Heart left ventricle (tissue), 16 donors: ENCODE measurements at regions not wholly inside any gene's neighbourhood (a gene's known extent, or its start where the extent isn't known, plus 50 kb on each side); places are given as distances from the start of the nearest gene placed in this dataset.

Experiments
- ATAC-seq, 4 donors: fragments of 200-7000 bp; cut with Tn5 transposase; one replicate each; pipeline ENCODE4 v1.9.1; 2020 to 2022; ENCODE audit warnings: moderate library complexity in 4 of 4, mild to moderate bottlenecking in 3 of 4, moderate number of reproducible peaks in 1 of 4
- DNase-seq, 5 donors: peaks; one replicate each; pipeline ENCODE4 v3.0.0-alpha.2; 2020
- H3K27ac ChIP-seq, 12 donors: fragments of 200-600 bp; sonication (generic) in 4 of 12; one replicate each; pipeline versions ENCODE4 v1.5.0 to v1.8.0; 2016 to 2022; ENCODE audit warnings: mild to moderate bottlenecking in 2 of 12
- H3K27me3 ChIP-seq, 9 donors: fragments of 200-600 bp; sonication (generic) in 2 of 9; one replicate each; pipeline versions ENCODE4 v1.5.1 to v1.8.0; 2016 to 2022; ENCODE audit warnings: mild to moderate bottlenecking in 3 of 9
- H3K36me3 ChIP-seq, 9 donors: fragments of 200-600 bp; sonication (generic) in 2 of 9; one replicate each; pipeline versions ENCODE4 v1.5.0 to v1.8.0; 2018 to 2022; ENCODE audit warnings: mild to moderate bottlenecking in 2 of 9
- H3K4me1 ChIP-seq, 12 donors: fragments of 200-600 bp; sonication (generic) in 4 of 12; one replicate each; pipeline versions ENCODE4 v1.5.0 to v1.8.0; 2016 to 2022; ENCODE audit warnings: mild to moderate bottlenecking in 3 of 12
- H3K4me3 ChIP-seq, 12 donors: fragments of 200-600 bp; sonication (generic) in 4 of 12; one replicate each; pipeline versions ENCODE4 v1.5.0 to v1.8.0; 2017 to 2022; ENCODE audit warnings: mild to moderate bottlenecking in 9 of 12, moderate library complexity in 4 of 12
- H3K9me3 ChIP-seq, 12 donors: fragments of 200-600 bp; sonication (generic) in 4 of 12; one replicate each; pipeline versions ENCODE4 v1.5.0 to v1.8.0; 2016 to 2022; ENCODE audit warnings: mild to moderate bottlenecking in 1 of 12
- CTCF ChIP-seq, 12 donors: fragments of 200-600 bp; sonication (generic) in 4 of 12; IDR thresholded peaks; one replicate each; pipeline versions ENCODE4 v1.5.0 to v1.8.0; 2018 to 2022; ENCODE audit warnings: antibody characterized with exemption in 12 of 12, mild to moderate bottlenecking in 5 of 12
- POLR2A ChIP-seq, 2 donors: fragments of 450-650 bp; IDR thresholded peaks; one replicate each; pipeline ENCODE4 v1.6.1; 2017; ENCODE audit warnings: antibody characterized with exemption in 2 of 2, mild to moderate bottlenecking in 2 of 2, moderate library complexity in 2 of 2
- WGBS, 4 donors: extraction: QIAGEN DNeasy Blood & Tissue Kit in 2 of 4; methylation state at CpG; one replicate each; pipeline versions ENCODE4 v1.1.5 to v1.1.7; 2013 to 2018; 5-methylcytosine and 5-hydroxymethylcytosine counted together
- intact Hi-C, 10 donors: fragments of 100-400 bp; cut with DNase I; formaldehyde crosslinking; loops; one replicate each; pipeline versions ENCODE4 v1.11.1 to v1.14.2; 2022
- donor health status: ischemic (EF 13 %, LVEDD 7.1; RV severe dilation, severe dysfunction).
- donor health status: healthy with polysubstance abuse.
- donor health status: DM: no; HTN: yes; CAD: no.
- donor health status: DM: no; HTN: no; CAD: no.
- donor health status: ischemic (EF 25% LVEDD 6.9; RV normal size, moderate dysfunction).
- donor health status: ischemic (EF 25% LVEDD 5.7; RV mildly dilated, moderate dysfunction).
- donor health status: healthy.
- donor health status: DM: yes; HTN: yes; CAD: no.
- donor health status: ischemic (EF 35%, LVEDD 5.7; RV mildly dilated, moderate dysfunction).
- donor health status: nonischemic (EF 11% LVEDD 7.7; RV severe dilation, severe dysfunction).
- donor health status: DM: yes; HTN: yes; CAD: no.
- donor health status: PGD.
- donor health status: ischemic (EF 29% LVEDD 5.4; RV normal size, mild dysfunction).
- donor health status: nonischemic (EF 23%, LVEDD 6.1; RV moderate dilation, normal function).

- no peaks in the 10 kb centered on the region for H3K9me3 ChIP-seq
- peak overlapping the region in 5 of 12 donors; percentile 18 to 42 (median 19) for H3K27ac ChIP-seq
- ATAC-seq (no peak), DNase-seq (no peak)
- no peak for TF ChIP-seq CTCF (IDR thresholded peaks at IDR 0.05)
- no peak for TF ChIP-seq POLR2A (IDR thresholded peaks at IDR 0.05)
- WGBS, 4 donors: 81 to 96% (median 90%) methylated on average over 4 of the region's 4 CpGs
- no peak overlapping the region for H3K4me3 ChIP-seq
- no peaks in the 10 kb centered on the region for H3K36me3 ChIP-seq
- no peaks in the 10 kb centered on the region for H3K27me3 ChIP-seq
- intact Hi-C loops: no loop called here
- H3K4me1 ChIP-seq: peaks cover 0 to 33% (median 0%) of the 10 kb centered on the region in 12 donors
Observed at GRCh38 chr10:78514459-78514858, 480.8 kb downstream of the RPS24 start.

GRCh38 chr10:78515038-78515872 is 481.6 kb downstream of the RPS24 start:
- H3K9me3 ChIP-seq: no peaks in the 10 kb centered on the region
- H3K4me3 ChIP-seq: no peak overlapping the region
- 85 to 87% (median 86%) methylated on average over 9 of the region's 9 CpGs for WGBS, 4 donors
- H3K4me1 ChIP-seq: peaks cover 0 to 33% (median 0%) of the 10 kb centered on the region in 12 donors
- H3K27me3 ChIP-seq: no peaks in the 10 kb centered on the region
- H3K36me3 ChIP-seq: no peaks in the 10 kb centered on the region
- no peak for TF ChIP-seq CTCF (IDR thresholded peaks at IDR 0.05)
- peak overlapping the region in 5 of 12 donors; percentile 18 to 59 (median 30) for H3K27ac ChIP-seq
- intact Hi-C loops: no loop called here
- DNase-seq (peak in 2 of 5 donors; percentile 27 to 55), ATAC-seq (peak in 3 of 4 donors; percentile 45 to 72 (median 66))

GRCh38 chr10:78515873-78516153 is 482.1 kb downstream of the RPS24 start:
- intact Hi-C loops: no loop called here
- DNase-seq (no peak), ATAC-seq (no peak)
- H3K4me1 ChIP-seq: peaks cover 0 to 28% (median 0%) of the 10 kb centered on the region in 12 donors
- H3K27ac ChIP-seq: peak overlapping the region in 1 of 12 donors; percentile 43
- TF ChIP-seq POLR2A (IDR thresholded peaks at IDR 0.05) (no peak), CTCF (IDR thresholded peaks at IDR 0.05) (no peak)
- H3K36me3 ChIP-seq: no peaks in the 10 kb centered on the region
- no peak overlapping the region for H3K4me3 ChIP-seq
- 95 to 100% (median 98%) methylated on average over 1 of the region's 1 CpG for WGBS, 4 donors
- no peaks in the 10 kb centered on the region for H3K9me3 ChIP-seq
- no peaks in the 10 kb centered on the region for H3K27me3 ChIP-seq

- H3K4me3 ChIP-seq: no peak overlapping the region
- H3K4me1 ChIP-seq: peaks cover 0 to 24% (median 0%) of the 10 kb centered on the region in 12 donors
- H3K36me3 ChIP-seq: no peaks in the 10 kb centered on the region
- no peak for ATAC-seq
- intact Hi-C loops: no loop called here
- TF ChIP-seq CTCF (IDR thresholded peaks at IDR 0.05): no peak
- TF ChIP-seq POLR2A (IDR thresholded peaks at IDR 0.05): no peak
- 85 to 97% (median 93%) methylated on average over 3 of the region's 3 CpGs for WGBS, 4 donors
- no peaks in the 10 kb centered on the region for H3K9me3 ChIP-seq
- H3K27me3 ChIP-seq: no peaks in the 10 kb centered on the region
- H3K27ac ChIP-seq: no peak overlapping the region
- peak in 1 of 5 donors; percentile 3 for DNase-seq
Observed at GRCh38 chr10:78516236-78516635, 482.6 kb downstream of the RPS24 start.
